DMS53 treated with DMSO at 0.1 percent for 48 hours (cell line): ENCODE measurements at regions not wholly inside any gene's neighbourhood (a gene's known extent, or its start where the extent isn't known, plus 50 kb on each side); places are given as distances from the start of the nearest gene placed in this dataset.

Source experiments
- DNase-seq: peaks from one replicate; lab custom pipeline; 2025; ENCODE audit not compliant: unreplicated experiment; lab: John Stamatoyannopoulos, UW

DNA sequence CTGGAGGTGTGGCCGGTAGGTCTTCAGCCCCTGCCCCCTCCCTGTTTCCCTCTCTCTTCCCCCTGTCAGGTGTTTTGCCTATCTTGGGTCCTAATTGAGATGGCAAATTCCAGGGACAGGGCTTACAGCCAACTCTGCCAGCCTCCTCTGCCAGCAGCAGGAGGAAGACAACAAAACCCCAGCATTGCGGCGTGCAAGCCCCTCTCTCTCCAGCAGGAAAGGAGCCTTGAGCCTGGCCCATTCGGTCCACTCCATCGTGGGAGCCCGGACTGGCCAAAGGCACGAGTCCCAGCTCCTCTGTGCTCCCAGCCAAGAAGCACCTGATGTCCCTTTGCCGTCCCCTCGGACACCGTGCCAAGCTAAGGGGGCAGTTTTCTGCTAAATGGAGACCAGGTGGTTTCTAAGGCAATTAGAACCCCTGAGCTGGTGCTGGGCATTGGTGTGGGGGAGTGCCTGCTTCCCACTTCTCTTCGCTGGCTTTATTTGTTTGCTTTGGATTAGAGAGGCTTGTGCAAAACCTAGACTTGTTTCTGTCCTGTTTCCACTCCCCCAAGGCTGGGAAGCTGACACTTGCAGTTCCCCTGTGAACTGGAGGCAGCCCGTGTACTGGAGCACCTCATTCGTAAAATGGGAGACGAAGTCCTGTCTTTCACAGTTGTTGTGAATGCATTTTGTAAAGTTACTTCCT is 57.1 kb upstream of the LHX5 start:
- DNase-seq: peak; percentile 25

- no peak for DNase-seq
Measured at GRCh38 chr12:113525066-113525465, 53.4 kb upstream of the LHX5 start.

- no peak for DNase-seq
Measured at GRCh38 chr12:113524495-113524894, 52.8 kb upstream of the LHX5 start.

DNA sequence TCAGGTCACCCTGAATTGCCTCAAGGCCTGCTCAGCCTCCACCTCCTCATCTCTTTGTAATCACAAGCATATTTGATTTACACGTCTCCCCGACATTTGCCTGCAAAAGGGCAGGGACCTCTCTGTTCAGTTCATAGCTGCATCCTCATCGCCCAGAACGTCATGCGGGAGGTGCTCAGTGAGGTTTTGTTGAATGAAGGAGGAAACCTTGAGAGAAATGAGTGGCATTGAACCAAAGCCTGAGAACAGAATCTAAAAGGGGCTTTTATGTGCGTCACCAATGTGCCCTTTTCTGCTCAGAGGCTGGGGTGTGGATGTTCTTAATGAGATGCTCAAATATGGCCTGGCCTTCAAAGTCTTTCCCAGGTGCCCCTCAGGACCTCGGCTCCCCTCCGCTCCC is 50.0 kb upstream of the LHX5 start:
- DNase-seq: no peak
